Osteoblast (primary cell): ENCODE measurements at regions not wholly inside any gene's neighbourhood (a gene's known extent, or its start where the extent isn't known, plus 50 kb on each side); places are given as distances from the start of the nearest gene placed in this dataset.

ENCODE experiments used
- DNase-seq: peaks from one replicate; pipeline ENCODE4 v3.0.0; 2011; ENCODE audit warnings: low spot score, mixed read lengths; ENCODE audit not compliant: insufficient read length; ENCODE audit errors: missing footprints
- H2AFZ ChIP-seq: 2 replicates; pipeline ENCODE4 v1.6.0; 2011; ENCODE audit warnings: mild to moderate bottlenecking, low read length
- H3K27ac ChIP-seq: 2 replicates; pipeline ENCODE4 v1.5.1; 2011; ENCODE audit warnings: mild to moderate bottlenecking, low read depth, low read length, moderate library complexity
- H3K27me3 ChIP-seq: 2 replicates; pipeline ENCODE4 v1.6.0; 2012; ENCODE audit warnings: mild to moderate bottlenecking, control low read depth, inconsistent platforms, low read length, moderate library complexity; ENCODE audit not compliant: insufficient read depth
- H3K36me3 ChIP-seq: 2 replicates; pipeline ENCODE4 v1.5.1; 2011; ENCODE audit warnings: mild to moderate bottlenecking, low read length, control low read depth, moderate library complexity; ENCODE audit not compliant: insufficient read depth
- H3K4me1 ChIP-seq: 2 replicates; pipeline ENCODE4 v1.5.1; 2011; ENCODE audit warnings: mild to moderate bottlenecking, low read length, control low read depth, moderate library complexity; ENCODE audit not compliant: insufficient read depth
- H3K4me2 ChIP-seq: 2 replicates; pipeline ENCODE4 v1.6.0; 2011; ENCODE audit warnings: mild to moderate bottlenecking, low read length; ENCODE audit not compliant: insufficient read depth
- H3K4me3 ChIP-seq: fragments of 200-600 bp; sonication (generic); 3 replicates; pipeline ENCODE4 v1.5.1; 2012; ENCODE audit warnings: mild to moderate bottlenecking, low read length, inconsistent platforms; ENCODE audit not compliant: insufficient read depth
- H3K79me2 ChIP-seq: 2 replicates; pipeline ENCODE4 v1.6.0; 2012; ENCODE audit warnings: mild to moderate bottlenecking, low read length, control low read depth, inconsistent platforms; ENCODE audit not compliant: insufficient read depth
- H3K9me3 ChIP-seq: 2 replicates; pipeline ENCODE4 v1.5.1; 2011; ENCODE audit warnings: low read depth, low read length, control low read depth
- H4K20me1 ChIP-seq: 2 replicates; pipeline ENCODE4 v1.6.0; 2012; ENCODE audit warnings: mild to moderate bottlenecking, low read length, control low read depth; ENCODE audit not compliant: insufficient read depth
- CTCF ChIP-seq: IDR thresholded peaks from 2 replicates; pipeline ENCODE4 v1.5.1; 2011; ENCODE audit warnings: mild to moderate bottlenecking, low read depth, low read length, moderate library complexity; ENCODE audit errors: extremely low read depth

- Histone ChIP-seq H3K27me3 (no peaks in the 10 kb centered on the region), H3K27ac (no peak overlapping the region), H3K4me2 (no peak overlapping the region), H3K36me3 (no peaks in the 10 kb centered on the region), H3K4me1 (no peaks in the 10 kb centered on the region), H3K9me3 (peaks cover 2% of the 10 kb centered on the region), H2AFZ (no peak overlapping the region), H3K79me2 (no peaks in the 10 kb centered on the region), H4K20me1 (no peaks in the 10 kb centered on the region), H3K4me3 (no peak overlapping the region)
- TF ChIP-seq CTCF, result no peak
- DNase-seq, result no peak
Measured at GRCh38 chr2:154537024-154537423, 161.5 kb upstream of the KCNJ3 start.

- H2AFZ ChIP-seq, result no peak overlapping the region
- no peaks in the 10 kb centered on the region for H3K27me3 ChIP-seq
- H3K27ac ChIP-seq, result no peak overlapping the region
- no peaks in the 10 kb centered on the region for H3K4me1 ChIP-seq
- no peak for TF ChIP-seq CTCF
- no peaks in the 10 kb centered on the region for H3K79me2 ChIP-seq
- H3K36me3 ChIP-seq, result no peaks in the 10 kb centered on the region
- H3K9me3 ChIP-seq, result peaks cover 2% of the 10 kb centered on the region
- DNase-seq, result no peak
- no peak overlapping the region for H3K4me3 ChIP-seq
- H4K20me1 ChIP-seq, result no peaks in the 10 kb centered on the region
- H3K4me2 ChIP-seq, result no peak overlapping the region
Measured at GRCh38 chr2:154537843-154538450, 160.5 kb upstream of the KCNJ3 start.

- no peak for DNase-seq
- Histone ChIP-seq H2AFZ (no peak overlapping the region), H3K4me1 (no peaks in the 10 kb centered on the region), H3K27me3 (no peaks in the 10 kb centered on the region), H3K4me3 (no peak overlapping the region), H4K20me1 (no peaks in the 10 kb centered on the region), H3K4me2 (no peak overlapping the region), H3K36me3 (no peaks in the 10 kb centered on the region), H3K9me3 (no peaks in the 10 kb centered on the region), H3K27ac (no peak overlapping the region), H3K79me2 (no peaks in the 10 kb centered on the region)
- no peak for TF ChIP-seq CTCF
Measured at GRCh38 chr2:154546341-154546740, 152.2 kb upstream of the KCNJ3 start.

- H2AFZ ChIP-seq, result no peak overlapping the region
- H3K27me3 ChIP-seq, result no peaks in the 10 kb centered on the region
- H4K20me1 ChIP-seq, result no peaks in the 10 kb centered on the region
- no peaks in the 10 kb centered on the region for H3K79me2 ChIP-seq
- no peaks in the 10 kb centered on the region for H3K4me1 ChIP-seq
- no peak overlapping the region for H3K4me2 ChIP-seq
- no peak overlapping the region for H3K27ac ChIP-seq
- H3K4me3 ChIP-seq, result no peak overlapping the region
- no peaks in the 10 kb centered on the region for H3K36me3 ChIP-seq
- H3K9me3 ChIP-seq, result no peaks in the 10 kb centered on the region
- DNase-seq, result no peak
- no peak for TF ChIP-seq CTCF
Measured at GRCh38 chr2:154549869-154550268, 148.6 kb upstream of the KCNJ3 start.
